ENCODE measurements at regions not wholly inside any gene's neighbourhood (a gene's known extent, or its start where the extent isn't known, plus 50 kb on each side); places are given as distances from the start of the nearest gene placed in this dataset.
"Not testable (repeated sequence)": the region's sequence is repeated elsewhere in the genome, so short reads cannot be mapped to it uniquely, and the experiment has no call there.

DNA sequence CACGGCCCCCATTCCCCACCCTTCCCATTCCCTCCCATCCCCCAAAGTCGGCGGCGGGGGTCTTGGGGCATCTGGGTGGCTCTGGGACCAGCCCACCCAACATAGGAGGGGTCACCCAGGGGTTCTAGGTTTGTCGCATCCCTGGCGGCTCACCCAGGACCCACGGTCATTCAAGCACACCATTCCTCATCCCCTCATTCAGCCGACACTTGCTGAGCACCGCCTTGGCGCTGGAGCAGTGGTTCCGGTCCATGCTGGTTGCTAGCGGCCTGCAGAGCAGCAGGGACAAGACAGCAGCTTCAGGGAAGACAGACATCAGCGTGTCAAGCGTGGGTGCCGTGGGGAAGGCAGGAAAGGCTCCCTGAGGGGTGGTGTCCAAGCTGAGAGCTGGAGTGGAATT, 50.5 kb upstream of the OTOS start:
- TF ChIP-seq, protein P1, sequence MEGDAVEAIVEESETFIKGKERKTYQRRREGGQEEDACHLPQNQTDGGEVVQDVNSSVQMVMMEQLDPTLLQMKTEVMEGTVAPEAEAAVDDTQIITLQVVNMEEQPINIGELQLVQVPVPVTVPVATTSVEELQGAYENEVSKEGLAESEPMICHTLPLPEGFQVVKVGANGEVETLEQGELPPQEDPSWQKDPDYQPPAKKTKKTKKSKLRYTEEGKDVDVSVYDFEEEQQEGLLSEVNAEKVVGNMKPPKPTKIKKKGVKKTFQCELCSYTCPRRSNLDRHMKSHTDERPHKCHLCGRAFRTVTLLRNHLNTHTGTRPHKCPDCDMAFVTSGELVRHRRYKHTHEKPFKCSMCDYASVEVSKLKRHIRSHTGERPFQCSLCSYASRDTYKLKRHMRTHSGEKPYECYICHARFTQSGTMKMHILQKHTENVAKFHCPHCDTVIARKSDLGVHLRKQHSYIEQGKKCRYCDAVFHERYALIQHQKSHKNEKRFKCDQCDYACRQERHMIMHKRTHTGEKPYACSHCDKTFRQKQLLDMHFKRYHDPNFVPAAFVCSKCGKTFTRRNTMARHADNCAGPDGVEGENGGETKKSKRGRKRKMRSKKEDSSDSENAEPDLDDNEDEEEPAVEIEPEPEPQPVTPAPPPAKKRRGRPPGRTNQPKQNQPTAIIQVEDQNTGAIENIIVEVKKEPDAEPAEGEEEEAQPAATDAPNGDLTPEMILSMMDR (IDR thresholded peaks at IDR 0.05; ENCODE audit: insufficient read depth, low read length, missing control alignments), result no peak
- no peak overlapping the region for H3K4me3 ChIP-seq (ENCODE audit: low read depth, low read length)
- CTCF ChIA-PET, result interaction anchor here (0.7 kb wide), 1 partner anchor 40 kb away, joined by 3 read pairs; no protein-coding TSS in a partner anchor
- POLR2A ChIA-PET, result no interaction called here
- DNase-seq (ENCODE audit: low read depth, low spot score), result no peak

DNA sequence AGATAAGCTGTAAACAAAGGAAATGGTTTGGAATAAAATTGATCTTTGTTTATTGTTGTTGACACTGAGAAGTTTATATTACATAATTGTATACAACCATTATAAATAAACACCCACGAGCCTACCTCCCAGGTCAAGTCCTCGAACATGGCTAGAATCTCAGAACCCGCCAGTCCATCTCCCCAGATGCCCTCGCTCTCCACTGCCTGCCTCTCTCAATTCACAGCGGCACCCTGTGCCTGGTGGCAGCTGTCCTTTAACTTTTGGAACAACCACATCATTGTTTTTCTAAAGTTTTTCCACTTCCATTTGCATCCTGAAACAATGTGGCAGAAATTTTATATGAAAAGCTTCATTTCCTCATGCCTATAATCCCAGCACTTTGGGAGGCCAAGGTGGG, 52.2 kb upstream of the OTOS start:
- DNase-seq (ENCODE audit: low read depth, low spot score), result no peak
- TF ChIP-seq, protein P1 (IDR thresholded peaks at IDR 0.05; ENCODE audit: insufficient read depth, low read length, missing control alignments), result no peak
- H3K4me3 ChIP-seq (ENCODE audit: low read depth, low read length), result no peak overlapping the region
- ChIA-PET POLR2A (no interaction called here), CTCF (no interaction called here)

DNA sequence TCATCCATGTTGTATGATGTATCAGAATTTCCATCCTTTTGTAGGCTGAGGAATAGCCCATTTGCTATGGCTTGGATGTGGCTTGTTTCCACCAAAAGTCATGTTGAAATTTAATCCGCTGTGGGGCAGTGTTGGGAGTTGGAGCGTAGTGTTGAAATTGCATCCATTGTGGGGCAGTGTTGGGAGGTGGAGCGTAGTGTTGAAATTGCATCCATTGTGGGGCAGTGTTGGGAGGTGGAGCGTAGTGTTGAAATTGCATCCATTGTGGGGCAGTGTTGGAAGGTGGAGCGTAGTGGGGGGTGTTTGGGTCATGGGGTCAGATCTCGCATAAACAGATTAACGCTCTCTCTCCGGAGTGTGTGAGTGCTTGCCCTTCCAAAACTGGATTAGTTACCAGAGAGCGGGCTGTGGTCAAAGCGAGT, 53.9 kb upstream of the OTOS start:
- POLR2A ChIA-PET; H3K4me3 ChIP-seq (ENCODE audit: low read depth, low read length); DNase-seq (ENCODE audit: low read depth, low spot score): not testable (repeated sequence)
- CTCF ChIA-PET, result interaction anchor here (1.2 kb wide), 1 partner anchor 42 kb away, joined by 5 read pairs; no protein-coding TSS in a partner anchor

DNA sequence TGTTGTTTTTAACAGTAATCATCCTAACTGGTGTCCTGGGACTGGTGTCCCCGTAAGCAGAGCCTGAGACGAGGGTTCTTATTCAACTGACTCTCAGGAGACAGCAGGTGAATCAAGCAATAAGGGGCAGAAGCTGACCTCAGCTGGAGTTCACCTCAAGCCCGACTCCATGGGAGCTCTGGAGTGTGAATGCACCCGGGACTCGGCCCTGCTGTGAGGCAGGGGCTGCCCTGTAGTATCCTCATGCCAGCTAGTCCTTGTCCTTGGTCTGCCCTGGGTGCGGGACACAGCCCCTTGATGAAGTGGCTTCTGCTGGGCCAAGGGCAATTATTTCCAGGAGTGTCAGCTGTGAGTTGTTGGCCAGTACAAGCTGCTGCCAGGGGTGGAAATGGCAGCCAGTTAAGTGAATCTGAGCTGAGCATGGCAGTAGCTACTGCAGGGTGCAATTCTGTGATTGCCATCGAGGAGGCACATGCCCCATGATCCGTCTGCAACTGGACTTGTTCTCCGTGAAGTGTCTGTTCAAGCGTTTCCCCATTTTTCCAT, 54.9 kb upstream of the OTOS start:
- DNase-seq (ENCODE audit: low read depth, low spot score), result no peak
- TF ChIP-seq, protein P1 (IDR thresholded peaks at IDR 0.05; ENCODE audit: insufficient read depth, low read length, missing control alignments), result no peak
- POLR2A ChIA-PET, result no interaction called here
- H3K4me3 ChIP-seq (ENCODE audit: low read depth, low read length), result no peak overlapping the region
- CTCF ChIA-PET, result interaction anchor here (1.2 kb wide), 1 partner anchor 43 kb away, joined by 5 read pairs; no protein-coding TSS in a partner anchor

DNA sequence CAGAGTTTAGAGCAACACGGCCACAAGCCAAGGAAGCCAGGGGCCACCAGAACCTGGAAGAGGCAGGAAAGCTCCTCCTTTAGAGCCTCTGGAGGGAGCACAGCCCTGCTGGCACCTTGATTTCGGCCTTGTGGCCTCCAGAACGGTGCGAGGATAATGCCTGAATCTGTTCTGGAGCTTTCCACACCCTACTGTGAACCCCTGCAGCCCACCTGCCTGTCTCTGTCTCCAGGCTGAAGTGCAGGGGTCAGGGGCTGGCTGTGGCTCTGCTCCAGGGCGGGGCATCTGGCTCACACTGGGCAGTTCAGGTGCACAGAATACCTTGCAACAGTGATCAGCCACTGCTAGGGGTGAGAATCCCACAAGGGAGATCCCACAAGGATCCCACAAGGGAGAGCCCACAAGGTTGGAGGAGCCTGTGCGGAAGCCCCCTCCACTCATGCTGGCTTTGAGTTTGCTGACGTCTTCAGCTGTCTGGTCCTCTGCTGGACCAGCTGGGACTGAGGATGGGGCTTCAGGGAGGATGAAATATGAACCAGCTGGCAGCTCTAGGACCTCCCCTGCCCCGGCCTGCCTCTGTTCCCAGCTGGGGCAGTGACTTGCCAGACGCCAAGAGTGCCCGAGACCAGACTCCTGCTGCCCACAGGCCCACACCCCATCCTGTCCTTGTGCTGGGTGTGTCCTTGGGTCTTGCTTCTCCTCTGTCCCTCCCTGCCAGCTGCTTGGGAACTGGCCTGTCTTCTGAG, 56.4 kb upstream of the OTOS start:
- H3K4me3 ChIP-seq (ENCODE audit: low read depth, low read length), result no peak overlapping the region
- no peak for DNase-seq (ENCODE audit: low read depth, low spot score)
- POLR2A ChIA-PET, result no interaction called here
- CTCF ChIA-PET, result no interaction called here
- TF ChIP-seq, protein P1 (IDR thresholded peaks at IDR 0.05; ENCODE audit: insufficient read depth, low read length, missing control alignments), result no peak

DNA sequence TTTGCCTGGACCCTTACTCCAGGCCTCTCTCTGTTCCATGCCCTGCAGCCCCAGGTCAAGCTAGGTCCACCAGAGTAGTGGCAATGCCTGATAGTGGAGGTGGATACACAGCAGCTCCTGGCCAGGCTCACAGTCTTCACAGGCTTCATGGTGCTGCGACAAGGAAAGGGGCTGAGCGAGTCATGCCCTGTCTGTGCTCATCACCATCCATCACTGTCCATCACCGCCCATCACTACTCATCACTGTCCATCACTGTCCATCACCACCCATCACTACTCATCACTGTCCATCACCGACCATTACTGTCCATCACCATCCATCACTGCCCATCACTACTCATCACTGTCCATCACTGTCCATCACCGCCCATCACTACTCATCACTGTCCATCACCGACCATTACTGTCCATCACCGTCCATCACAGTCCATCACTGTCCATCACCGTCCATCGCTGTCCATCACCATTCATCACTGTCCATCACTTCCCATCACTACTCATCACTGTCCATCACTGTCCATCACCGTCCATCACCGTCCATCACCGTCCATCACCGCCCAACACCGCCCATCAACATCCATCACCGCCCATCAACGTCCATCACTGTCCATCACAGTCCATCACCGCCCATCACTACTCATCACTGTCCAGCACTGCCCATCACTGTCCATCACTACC, 57.1 kb upstream of the OTOS start:
- ChIA-PET POLR2A (no interaction called here), CTCF (no interaction called here)
- no peak overlapping the region for H3K4me3 ChIP-seq (ENCODE audit: low read depth, low read length)
- TF ChIP-seq, protein P1 (IDR thresholded peaks at IDR 0.05; ENCODE audit: insufficient read depth, low read length, missing control alignments), result no peak
- DNase-seq (ENCODE audit: low read depth, low spot score), result no peak

Data from AG04449 (cell line).